GM21528 (cell line): ENCODE measurements at regions not wholly inside any gene's neighbourhood (a gene's known extent, or its start where the extent isn't known, plus 50 kb on each side); places are given as distances from the start of the nearest gene placed in this dataset.
"Not testable (repeated sequence)": the region's sequence is repeated elsewhere in the genome, so short reads cannot be mapped to it uniquely, and the experiment has no call there.

Source experiments
- ATAC-seq: cut with Tn5 transposase; IDR thresholded peaks from one replicate; pipeline ENCODE4 v1.9.1; 2021; ENCODE audit warnings: mild to moderate bottlenecking, moderate library complexity; ENCODE audit not compliant: unreplicated experiment, low FRiP score

DNA sequence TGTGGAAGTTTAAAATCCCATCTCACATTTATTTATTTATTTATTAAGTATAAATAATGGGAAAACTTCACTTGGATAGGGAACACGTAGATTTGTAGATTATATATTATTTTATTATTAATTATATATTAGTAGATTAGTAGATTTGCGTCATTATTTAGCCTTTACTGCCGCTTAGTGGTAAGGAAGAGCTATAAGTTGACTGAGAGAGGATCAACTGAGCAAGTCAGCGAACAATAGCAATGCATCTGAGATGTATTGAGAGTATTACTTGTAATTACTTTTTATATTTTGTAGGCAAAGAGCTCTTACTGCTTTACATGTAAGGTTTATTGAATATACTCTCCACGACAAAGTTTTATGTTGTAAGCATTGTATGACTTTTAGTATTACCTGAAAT, 244.5 kb upstream of the ANKRD30A start:
- ATAC-seq, result no peak

DNA sequence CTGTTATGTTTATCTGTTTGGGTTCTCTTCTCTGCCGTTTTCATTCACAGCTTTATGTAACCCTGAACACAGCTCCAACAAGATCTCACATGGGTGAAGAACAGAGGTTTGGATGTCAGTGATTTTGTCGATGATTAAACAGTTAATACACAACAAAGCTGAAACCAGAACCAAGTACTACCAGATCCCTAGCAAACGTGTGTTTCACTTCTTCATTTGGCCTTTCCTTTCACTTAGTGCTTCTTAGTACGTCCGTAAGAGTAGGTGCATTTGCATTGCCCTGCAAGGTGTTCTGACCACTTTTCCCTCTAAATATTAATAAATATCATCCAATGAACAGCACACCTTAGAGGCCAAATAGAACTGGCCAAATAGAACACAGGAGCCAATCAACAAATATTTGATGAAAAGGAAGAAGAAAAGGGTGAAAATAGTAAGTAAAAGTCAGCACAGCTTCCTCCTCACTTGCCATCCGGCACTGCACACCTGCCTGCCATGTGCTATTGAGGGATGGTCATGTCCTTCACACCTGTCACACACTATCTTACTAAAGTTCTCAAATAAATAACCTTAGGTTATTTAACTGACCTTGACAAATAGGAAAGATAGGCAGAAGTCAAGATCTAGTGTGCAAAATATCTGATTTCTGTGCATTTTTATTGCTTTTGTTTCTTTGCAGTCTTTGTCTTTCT, 252.6 kb upstream of the ANKRD30A start:
- peak; percentile 97 for ATAC-seq

DNA sequence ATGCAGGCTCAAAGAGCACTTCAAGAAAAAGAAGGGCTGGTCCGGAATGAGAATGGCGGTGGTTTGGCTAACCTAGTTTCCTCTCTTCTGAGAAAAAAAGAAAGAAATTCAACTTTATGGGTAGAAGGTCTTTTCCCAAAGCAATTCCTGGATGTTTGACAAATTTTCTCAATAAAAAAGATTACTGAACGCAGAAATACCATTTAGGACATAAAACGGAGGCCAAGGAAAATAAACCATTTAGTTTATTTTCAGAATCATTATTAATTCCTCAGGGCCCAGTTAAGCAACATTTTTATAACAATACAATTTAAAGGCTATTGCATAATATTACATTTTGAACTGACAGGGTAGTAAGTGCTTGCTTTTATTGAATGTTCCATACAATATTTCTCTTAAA, 284.6 kb upstream of the ANKRD30A start:
- no peak for ATAC-seq

DNA sequence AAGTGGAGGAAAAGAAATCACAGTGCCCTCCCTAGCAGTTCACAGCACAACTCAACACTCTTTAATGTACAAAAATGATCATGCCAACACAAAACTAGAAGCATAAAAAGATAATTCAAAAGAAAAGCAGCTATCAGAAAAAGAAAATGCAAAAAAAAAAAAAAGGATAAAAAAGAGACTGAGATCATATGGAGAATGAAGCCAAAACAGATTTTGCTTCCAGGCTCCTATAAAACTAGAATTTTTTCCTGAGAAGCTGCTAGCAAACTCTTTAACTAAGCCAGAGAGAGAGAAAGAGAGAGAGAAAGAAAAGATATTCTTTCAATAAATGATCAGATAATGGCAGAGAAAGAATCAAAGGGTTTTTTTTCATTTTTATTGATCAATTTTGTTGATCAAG, 288.0 kb upstream of the ANKRD30A start:
- no peak for ATAC-seq

DNA sequence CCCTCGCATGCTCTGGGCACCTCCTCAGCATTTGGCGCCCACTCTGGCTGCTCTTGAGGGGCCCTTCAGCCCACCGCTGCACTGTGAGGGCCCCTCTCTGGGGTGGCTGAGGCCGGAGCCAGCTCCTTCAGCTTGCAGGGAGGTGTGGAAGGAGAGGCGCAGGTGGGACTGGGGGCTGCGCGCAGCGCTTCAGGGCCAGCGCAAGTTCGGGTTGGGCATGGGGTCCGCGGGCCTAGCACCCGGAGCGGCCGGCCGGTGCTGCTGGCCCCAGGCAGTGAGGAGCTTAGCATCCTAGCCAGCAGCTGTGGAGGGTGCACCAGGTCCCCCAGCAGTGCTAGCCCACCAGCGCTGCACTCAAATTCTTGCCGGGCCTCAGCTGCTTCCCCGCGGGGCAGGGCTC, 305.6 kb upstream of the ANKRD30A start:
- no peak for ATAC-seq

DNA sequence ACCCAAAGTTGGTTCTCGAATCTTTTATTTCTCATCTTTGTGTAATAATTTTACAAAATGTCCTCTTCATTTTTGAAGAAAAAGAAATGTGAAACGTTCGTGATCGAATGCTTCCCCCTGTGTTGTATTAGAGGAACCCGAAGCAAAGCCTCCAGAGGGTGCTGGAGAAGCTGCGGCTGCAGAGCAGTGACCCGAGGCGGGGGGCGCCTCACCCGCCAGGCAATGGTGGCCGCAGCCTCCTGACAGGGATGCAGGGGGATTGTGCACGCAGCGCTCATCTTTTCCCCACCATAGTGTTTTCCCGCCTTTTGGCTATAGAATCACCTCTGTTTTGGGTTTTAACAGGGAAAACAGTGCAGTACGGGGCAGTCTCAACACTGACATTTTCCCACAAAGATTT, 307.5 kb upstream of the ANKRD30A start:
- no peak for ATAC-seq

DNA sequence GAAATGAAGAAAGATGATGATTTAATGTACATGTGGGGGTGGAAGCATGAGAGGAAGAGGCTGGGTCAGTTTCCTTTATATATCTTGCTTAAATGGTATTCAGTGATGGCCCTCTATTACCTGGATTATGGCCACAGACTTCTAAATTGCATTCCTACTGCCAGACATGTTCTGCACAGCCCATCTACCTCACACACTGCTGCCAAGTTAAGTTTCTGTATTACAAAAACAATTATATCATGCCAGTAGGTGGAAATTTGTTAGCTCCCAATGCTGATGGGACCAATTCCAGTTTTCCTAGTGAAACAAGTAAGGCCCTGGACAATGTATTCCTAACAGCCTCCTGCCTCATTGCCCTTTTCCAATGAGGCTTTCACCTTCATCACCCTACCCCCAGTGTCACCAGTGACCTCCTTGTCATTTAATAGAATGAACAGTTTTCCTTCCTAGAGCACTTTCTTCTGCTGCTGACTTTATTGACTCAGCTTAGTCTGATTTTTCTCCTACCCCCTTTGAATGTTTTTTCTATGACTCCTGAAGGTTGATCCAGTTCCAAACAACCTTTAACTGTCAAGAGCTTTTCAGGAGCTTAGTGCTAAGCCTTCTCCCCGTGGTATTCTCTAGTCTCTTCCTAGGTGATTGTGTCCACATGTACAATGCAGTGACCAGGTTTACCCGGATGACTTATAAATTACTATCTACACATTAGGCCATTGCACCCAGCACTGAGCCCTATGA, 316.6 kb upstream of the ANKRD30A start:
- no peak for ATAC-seq

DNA sequence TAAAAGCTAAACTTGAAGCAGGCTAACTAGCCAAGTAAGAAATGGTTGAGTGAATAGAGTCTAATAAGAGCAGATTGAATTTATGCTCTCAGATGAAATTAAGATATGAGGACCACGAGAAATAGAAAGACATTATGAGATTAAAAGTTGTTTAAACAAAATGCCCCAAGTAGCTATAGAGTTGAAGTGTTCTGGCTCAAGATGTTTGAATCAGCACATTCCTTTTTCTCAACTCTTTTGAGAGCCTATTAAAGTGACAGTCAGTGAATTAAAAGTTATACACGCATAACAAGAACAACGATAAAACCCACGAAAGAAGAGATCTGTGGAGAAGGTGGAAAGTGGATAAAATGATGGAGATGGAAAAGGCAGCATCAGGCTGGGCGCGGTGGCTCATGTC, 322.2 kb upstream of the ANKRD30A start:
- ATAC-seq, result no peak

DNA sequence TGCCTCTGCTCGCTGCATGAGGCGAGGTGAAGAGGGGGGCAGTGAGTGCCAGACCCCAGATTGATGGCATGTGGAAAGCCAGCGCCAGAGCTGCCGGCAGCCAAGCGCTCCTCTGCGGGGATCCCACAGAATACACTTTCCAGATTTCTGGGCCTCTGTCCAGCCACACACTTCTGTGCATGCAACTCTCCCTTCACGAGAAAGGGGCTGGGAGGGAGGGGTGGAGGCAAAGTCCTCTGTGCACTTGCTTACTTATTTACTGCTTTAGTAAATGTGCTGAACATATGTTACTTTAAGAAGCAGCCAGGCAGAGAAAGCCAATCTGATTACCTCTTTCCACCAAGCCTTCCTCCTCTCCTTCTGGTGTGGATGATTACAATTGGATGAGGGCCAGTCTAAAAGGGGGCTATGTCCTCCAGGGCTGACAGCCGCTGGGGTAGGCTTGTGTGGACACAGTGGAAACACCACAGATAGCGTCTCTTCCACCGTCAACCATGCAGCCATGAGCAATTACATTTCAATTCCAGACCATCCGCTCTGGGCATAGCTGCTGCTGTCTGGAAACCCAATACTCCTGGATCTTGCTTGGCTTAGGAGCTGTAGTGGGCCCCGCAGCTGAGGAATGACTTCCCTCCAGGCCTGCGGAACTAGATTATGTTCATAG, 322.8 kb upstream of the ANKRD30A start:
- ATAC-seq, result no peak

DNA sequence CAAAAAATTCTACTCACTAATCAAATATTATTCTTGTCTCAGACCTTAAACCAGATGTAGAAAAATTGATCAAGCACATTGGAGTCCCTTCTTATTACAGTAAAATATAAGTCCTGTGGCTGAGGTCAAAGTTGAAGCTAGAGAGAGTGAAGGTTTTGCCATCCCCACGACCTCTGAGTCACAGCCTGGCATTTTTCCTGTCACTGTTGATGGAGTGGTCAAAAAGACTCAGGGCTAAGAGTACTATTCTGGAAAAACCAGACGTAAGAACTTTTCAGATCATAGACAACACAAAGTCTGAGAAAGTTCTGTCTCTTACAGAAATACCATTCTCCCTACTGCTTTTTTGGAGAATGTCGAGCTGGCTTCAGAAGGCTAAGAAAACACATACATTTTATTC, 323.7 kb upstream of the ANKRD30A start:
- no peak for ATAC-seq

DNA sequence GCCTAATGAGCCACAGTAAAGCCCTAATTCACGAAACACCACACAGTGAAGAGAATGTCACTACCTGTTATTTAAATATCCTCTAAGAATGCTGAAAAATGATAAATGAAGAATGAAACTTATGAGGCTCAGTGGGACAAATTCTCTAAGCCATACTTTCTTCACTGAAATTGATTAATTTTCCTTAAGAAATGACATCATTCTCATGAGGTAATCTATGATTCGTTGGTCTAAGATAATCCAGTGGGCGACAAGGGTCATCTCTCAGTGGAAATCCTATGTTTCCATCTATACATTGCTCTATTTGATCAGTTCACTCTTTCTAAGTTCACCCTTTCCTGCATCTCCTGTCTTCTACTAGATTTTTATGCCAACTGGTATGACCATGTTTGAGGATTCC, 330.4 kb upstream of the ANKRD30A start:
- no peak for ATAC-seq

DNA sequence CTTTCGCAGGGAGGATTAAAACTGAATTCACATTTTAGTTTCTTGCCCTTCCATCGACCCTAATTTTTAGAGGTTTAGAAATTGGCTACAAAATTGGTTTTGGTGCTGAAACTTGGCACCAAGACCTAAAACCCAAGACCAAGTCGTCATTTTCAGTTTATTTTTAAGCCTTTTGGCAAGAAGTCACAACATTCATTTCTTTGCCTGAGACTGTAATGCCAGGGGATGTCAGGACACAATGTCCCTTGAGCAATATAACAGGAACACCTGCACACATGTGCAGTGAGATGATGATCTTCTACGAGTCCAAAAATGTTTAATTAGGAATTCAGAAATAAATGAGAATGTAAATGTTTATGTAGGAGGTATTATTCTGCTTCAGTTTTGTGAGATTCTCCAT, 335.4 kb upstream of the ANKRD30A start:
- no peak for ATAC-seq

DNA sequence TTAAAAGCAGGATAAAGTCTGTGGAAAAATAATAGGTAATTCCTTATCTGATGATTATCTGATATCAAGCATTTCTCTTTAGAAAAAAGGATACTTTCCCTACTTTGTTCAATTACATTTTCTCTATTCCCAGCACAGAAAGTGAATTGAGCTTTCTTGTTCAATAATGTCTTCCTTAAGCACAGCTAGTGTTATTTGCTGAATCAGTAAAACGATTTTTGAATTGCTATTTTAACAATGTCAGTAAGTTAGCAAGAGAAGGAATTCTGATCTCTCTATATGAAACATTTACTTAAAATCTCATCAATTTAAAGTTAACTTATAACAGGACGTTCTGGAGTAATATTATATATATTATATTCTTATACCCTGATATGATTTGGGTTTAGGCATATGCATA, 337.2 kb upstream of the ANKRD30A start:
- no peak for ATAC-seq

DNA sequence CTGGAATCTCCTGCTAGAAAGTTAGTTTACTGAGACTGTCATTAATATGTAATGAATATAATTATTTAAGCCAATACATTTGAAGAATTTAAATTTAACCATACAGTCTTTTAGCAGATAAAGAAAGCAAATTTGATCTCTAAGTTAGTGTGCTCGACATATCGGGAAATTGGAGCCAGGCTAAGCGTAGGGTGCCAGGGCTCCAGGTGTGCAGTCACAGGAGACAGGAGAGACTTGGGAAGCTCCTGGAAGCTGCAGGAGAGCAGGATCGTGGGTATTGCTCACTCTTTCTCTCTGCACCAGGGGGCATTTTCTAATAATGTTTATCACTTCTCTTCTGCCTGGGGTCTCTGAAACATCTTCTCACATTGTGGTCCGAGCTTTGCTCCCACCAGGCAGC, 342.0 kb upstream of the ANKRD30A start:
- no peak for ATAC-seq

DNA sequence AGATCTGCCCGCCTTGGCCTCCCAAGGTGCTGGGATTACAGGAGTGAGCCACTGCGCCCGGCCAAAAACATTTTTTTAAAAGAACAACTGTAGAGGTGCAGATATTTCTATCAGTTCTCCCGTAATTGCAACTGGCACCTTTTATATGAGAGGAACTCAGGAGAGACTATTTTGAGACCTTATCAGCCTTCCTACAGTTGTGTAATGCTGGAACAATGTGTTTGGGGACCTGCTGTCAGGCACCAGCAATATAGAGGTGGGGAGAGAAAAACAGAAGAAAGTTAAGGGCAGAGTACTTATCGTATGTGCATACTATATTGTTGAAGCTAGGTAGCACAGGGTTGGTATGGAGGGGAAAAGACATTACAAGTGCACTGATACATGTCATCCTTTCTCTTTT, 343.8 kb upstream of the ANKRD30A start:
- no peak for ATAC-seq

DNA sequence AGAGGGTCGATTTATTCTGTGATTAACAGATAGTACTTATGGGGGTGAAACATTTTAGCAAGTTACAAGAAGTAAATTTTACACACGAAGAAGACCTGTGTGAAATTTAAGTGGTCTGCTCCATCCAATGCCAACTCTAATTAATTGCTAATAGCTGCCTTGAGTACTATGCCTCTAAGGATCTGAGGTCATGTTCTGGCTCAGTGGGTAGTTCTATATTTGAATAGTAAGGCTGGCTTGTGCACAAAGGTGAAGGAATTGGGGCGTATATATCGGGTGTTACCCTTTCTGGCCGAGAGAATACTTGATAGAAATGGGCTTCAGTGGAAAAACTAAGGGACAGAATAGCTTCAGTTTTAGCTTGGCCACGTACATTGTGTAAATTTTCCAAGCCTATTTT, 345.2 kb upstream of the ANKRD30A start:
- no peak for ATAC-seq

DNA sequence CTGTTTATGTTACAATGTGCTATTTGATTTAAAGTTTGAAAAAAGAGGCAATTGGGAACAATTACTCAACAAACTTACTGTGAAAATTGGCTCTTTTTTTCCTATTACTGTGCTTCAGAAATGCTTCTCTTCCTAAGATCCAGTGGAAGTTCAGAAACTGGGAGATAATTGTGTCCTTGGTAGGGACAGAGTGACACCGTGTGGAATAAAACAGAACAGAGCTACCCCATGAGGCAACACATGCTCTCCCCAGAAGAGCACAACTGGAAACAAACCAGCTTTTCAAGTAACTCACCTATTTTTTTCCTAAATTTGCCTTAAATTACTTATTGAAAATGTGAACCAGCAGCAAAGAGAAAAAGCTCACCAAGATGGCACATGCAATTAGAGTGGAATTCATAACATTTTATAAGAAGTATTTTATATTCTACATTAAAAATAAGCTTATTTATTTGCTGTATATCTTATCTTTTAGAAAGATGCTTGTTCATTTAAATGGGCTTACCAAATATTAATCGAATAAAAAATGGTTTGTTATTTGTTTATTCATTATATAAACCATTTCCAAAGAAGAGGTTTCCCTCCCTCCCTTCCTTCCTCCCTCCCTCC, 346.1 kb upstream of the ANKRD30A start:
- ATAC-seq, result no peak

DNA sequence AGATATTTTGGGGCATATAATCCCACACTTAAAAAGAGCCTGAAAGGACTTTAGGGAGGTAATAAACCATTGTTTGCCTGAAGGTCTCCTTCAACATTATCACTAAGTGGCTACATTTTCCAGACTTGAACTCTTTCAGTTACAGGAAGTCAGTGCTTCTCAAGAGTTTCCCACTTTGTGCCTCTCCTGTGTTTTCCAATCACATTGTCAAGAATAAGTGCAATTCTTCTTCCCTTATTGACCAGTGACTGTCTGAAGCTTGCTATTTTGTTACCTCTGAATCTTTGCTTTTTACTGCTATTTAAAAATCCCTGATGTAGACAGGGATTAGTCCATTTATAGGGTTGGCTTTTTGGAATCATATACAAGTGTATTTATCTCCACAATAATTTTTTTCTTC, 346.7 kb upstream of the ANKRD30A start:
- no peak for ATAC-seq

DNA sequence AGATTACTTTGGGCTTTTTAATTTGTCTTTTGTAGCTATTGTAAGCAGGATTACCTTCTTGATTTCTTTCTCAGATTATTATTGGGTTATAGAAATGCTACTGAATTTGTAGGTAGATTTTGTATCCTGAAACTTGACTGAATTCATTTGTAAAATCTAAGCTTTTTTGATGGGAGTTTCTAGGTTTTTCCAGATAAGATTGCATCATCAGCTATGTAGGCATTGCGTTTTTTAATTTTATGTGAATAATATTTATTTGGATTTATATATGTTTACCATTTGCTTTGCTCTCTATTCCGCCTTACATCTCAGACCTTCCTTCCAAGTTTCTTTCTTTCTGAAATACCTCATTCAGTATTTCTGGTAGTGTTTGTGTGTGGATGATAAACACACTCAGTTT, 351.7 kb upstream of the ANKRD30A start:
- ATAC-seq, result no peak

DNA sequence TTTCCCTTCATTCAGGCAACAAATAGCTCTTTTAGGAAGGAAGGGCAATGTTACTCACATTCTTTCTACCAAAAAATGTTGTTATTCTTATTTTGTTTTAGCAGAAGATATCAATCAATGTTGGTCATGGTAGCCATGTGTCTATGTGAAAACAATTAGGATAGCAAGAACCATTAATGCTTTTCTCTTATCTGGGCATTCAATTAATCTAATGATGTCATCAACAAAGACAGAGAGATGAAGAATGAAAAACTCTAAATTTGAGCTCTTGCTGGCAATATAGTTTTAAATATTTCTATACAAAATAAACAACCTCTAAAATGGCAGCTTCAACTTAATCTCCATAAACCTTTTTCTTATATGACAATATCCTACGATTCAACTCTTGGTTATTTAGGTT, 353.7 kb upstream of the ANKRD30A start:
- no peak for ATAC-seq

DNA sequence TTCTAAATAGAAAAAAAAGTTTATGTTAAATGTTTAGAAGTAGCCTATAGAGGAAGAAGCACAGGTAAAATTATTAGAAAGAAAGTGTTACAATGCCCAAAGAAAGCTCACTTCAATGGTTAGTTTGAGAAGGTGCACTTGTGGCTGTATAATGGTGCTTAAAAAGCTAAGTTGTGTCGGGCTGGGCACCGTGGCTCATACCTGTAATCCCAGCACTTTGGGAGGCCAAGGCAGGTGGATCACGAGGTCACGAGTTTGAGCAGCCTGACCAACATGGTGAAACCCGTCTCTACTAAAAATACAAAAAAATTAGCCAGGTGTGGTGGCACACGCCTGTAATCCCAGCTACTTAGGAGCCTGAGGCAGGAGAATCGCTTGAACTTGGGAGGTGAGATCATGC, 355.7 kb upstream of the ANKRD30A start:
- not testable (repeated sequence) for ATAC-seq
